Gastrocnemius medialis (tissue), 4 donors: ENCODE measurements at regions not wholly inside any gene's neighbourhood (a gene's known extent, or its start where the extent isn't known, plus 50 kb on each side); places are given as distances from the start of the nearest gene placed in this dataset.
"Not testable (repeated sequence)": the region's sequence is repeated elsewhere in the genome, so short reads cannot be mapped to it uniquely, and the experiment has no call there.

Experiments used
- ATAC-seq, 2 donors: fragments of 150-250 bp; one replicate each; pipeline ENCODE4 v1.9.1; 2016
- DNase-seq, 2 donors: peaks; one replicate each; pipeline ENCODE4 v3.0.0-alpha.2; 2019
- H3K27ac ChIP-seq, 4 donors: fragments of 200-600 bp; sonication (generic); 1 replicate in 1 of 4; 2 replicates in 3 of 4; pipeline ENCODE4 v1.5.1; 2016 to 2018; ENCODE audit warnings: mild to moderate bottlenecking in 2 of 4, moderate library complexity in 1 of 4
- H3K27me3 ChIP-seq, 3 donors: fragments of 200-600 bp; sonication (generic) in 2 of 3; 1 replicate in 1 of 3; 2 replicates in 2 of 3; pipeline versions ENCODE4 v1.5.1 to v1.6.0; 2016 to 2019; ENCODE audit warnings: mild to moderate bottlenecking in 1 of 3, moderate library complexity in 1 of 3
- H3K36me3 ChIP-seq, 2 donors: fragments of 200-600 bp; sonication (generic) in 1 of 2; one replicate each; pipeline ENCODE4 v1.5.1; 2017 to 2018
- H3K4me1 ChIP-seq, 2 donors: fragments of 200-600 bp; sonication (generic) in 1 of 2; one replicate each; pipeline ENCODE4 v1.5.1; 2016 to 2017; ENCODE audit warnings: mild to moderate bottlenecking in 2 of 2
- H3K4me3 ChIP-seq, 4 donors: fragments of 200-600 bp; sonication (generic) in 3 of 4; 1 replicate in 1 of 4; 2 replicates in 3 of 4; pipeline ENCODE4 v1.5.1; 2016 to 2019; ENCODE audit warnings: mild to moderate bottlenecking in 2 of 4
- H3K9me3 ChIP-seq, 3 donors: fragments of 200-600 bp; sonication (generic) in 2 of 3; 1 replicate in 1 of 3; 2 replicates in 2 of 3; pipeline ENCODE4 v1.5.1; 2016 to 2019
- CTCF ChIP-seq, 5 experiments: fragments of 450-650 bp in 3 of 5; fragments of 200-600 bp in 2 of 5; sonication (generic) in 2 of 5; IDR thresholded peaks in 4 of 5; conservative IDR thresholded peaks in 1 of 5; 1 replicate in 4 of 5; 2 replicates in 1 of 5; pipeline ENCODE4 v1.5.1; 2016 to 2019; ENCODE audit warnings: antibody characterized with exemption in 5 of 5, mild to moderate bottlenecking in 3 of 5, moderate library complexity in 3 of 5
- POLR2A ChIP-seq, 2 donors: fragments of 450-650 bp; IDR thresholded peaks; one replicate each; pipeline ENCODE4 v1.6.1; 2017; ENCODE audit warnings: antibody characterized with exemption in 2 of 2, mild to moderate bottlenecking in 2 of 2, moderate library complexity in 2 of 2
- in situ Hi-C, 4 donors: fragments of 200-750 bp; cut with MboI; loops; one replicate each; pipeline versions ENCODE4 v1.15.0 to v1.8.0; 2017; ENCODE audit warnings: low sequenced_read_pairs in 4 of 4
- intact Hi-C: fragments of 100-400 bp; cut with DNase I; formaldehyde crosslinking; loops from one replicate; pipeline ENCODE4 v1.15.1; 2023; ENCODE audit warnings: low total_unique reads

GRCh38 chr5:39623291-39623865, 198.6 kb upstream of the DAB2 start:
- Histone ChIP-seq H3K27me3 (no peaks in the 10 kb centered on the region), H3K4me3 (no peak overlapping the region), H3K4me1 (no peaks in the 10 kb centered on the region), H3K36me3 (no peaks in the 10 kb centered on the region), H3K9me3 (no peaks in the 10 kb centered on the region), H3K27ac (no peak overlapping the region)
- in situ Hi-C loops (no loop called here), intact Hi-C loops (no loop called here)
- DNase-seq (no peak), ATAC-seq (no peak)
- TF ChIP-seq CTCF (IDR thresholded peaks at IDR 0.05 in 4 of 5, conservative IDR thresholded peaks at IDR 0.05 in 1 of 5), result no peak
- no peak for TF ChIP-seq POLR2A (IDR thresholded peaks at IDR 0.05)

GRCh38 chr5:39622281-39622680, 197.5 kb upstream of the DAB2 start:
- H3K27me3 ChIP-seq, result no peaks in the 10 kb centered on the region
- no peak for ATAC-seq
- no peak overlapping the region for H3K4me3 ChIP-seq
- intact Hi-C loops (no loop called here), in situ Hi-C loops (no loop called here)
- DNase-seq, result no peak
- H3K4me1 ChIP-seq, result no peaks in the 10 kb centered on the region
- no peaks in the 10 kb centered on the region for H3K9me3 ChIP-seq
- TF ChIP-seq POLR2A (IDR thresholded peaks at IDR 0.05) (no peak), CTCF (IDR thresholded peaks at IDR 0.05 in 4 of 5, conservative IDR thresholded peaks at IDR 0.05 in 1 of 5) (no peak)
- H3K36me3 ChIP-seq, result no peaks in the 10 kb centered on the region
- no peak overlapping the region for H3K27ac ChIP-seq

GRCh38 chr5:39619168-39619818, 194.5 kb upstream of the DAB2 start:
- DNase-seq, result no peak
- TF ChIP-seq CTCF (IDR thresholded peaks at IDR 0.05 in 4 of 5, conservative IDR thresholded peaks at IDR 0.05 in 1 of 5), result no peak
- TF ChIP-seq POLR2A (IDR thresholded peaks at IDR 0.05), result no peak
- intact Hi-C loops, result no loop called here
- H3K27me3 ChIP-seq, result no peaks in the 10 kb centered on the region
- H3K27ac ChIP-seq, result no peak overlapping the region
- no peak for ATAC-seq
- in situ Hi-C loops, result no loop called here
- no peaks in the 10 kb centered on the region for H3K36me3 ChIP-seq
- H3K4me1 ChIP-seq, result no peaks in the 10 kb centered on the region
- H3K4me3 ChIP-seq, result no peak overlapping the region
- no peaks in the 10 kb centered on the region for H3K9me3 ChIP-seq

- Histone ChIP-seq H3K27me3 (no peaks in the 10 kb centered on the region), H3K4me3 (no peak overlapping the region), H3K36me3 (no peaks in the 10 kb centered on the region), H3K4me1 (no peaks in the 10 kb centered on the region), H3K27ac (no peak overlapping the region), H3K9me3 (no peaks in the 10 kb centered on the region)
- DNase-seq (no peak), ATAC-seq (no peak)
- TF ChIP-seq CTCF (IDR thresholded peaks at IDR 0.05 in 4 of 5, conservative IDR thresholded peaks at IDR 0.05 in 1 of 5), result no peak
- no peak for TF ChIP-seq POLR2A (IDR thresholded peaks at IDR 0.05)
- intact Hi-C loops, result no loop called here
- in situ Hi-C loops, result no loop called here
These were observed 193.6 kb upstream of the DAB2 start for GRCh38 chr5:39618391-39618790.

- in situ Hi-C loops (no loop called here), intact Hi-C loops (no loop called here)
- Histone ChIP-seq H3K9me3 (no peaks in the 10 kb centered on the region), H3K4me3 (no peak overlapping the region), H3K27me3 (no peaks in the 10 kb centered on the region), H3K4me1 (no peaks in the 10 kb centered on the region), H3K27ac (no peak overlapping the region), H3K36me3 (no peaks in the 10 kb centered on the region)
- DNase-seq, result no peak
- TF ChIP-seq POLR2A (IDR thresholded peaks at IDR 0.05), result no peak
- no peak for TF ChIP-seq CTCF (IDR thresholded peaks at IDR 0.05 in 4 of 5, conservative IDR thresholded peaks at IDR 0.05 in 1 of 5)
- ATAC-seq, result no peak
These were observed 191.4 kb upstream of the DAB2 start for GRCh38 chr5:39616131-39616530.

GRCh38 chr5:39611076-39611475, 186.3 kb upstream of the DAB2 start:
- ATAC-seq, H3K4me1 ChIP-seq, H3K9me3 ChIP-seq, H3K4me3 ChIP-seq, DNase-seq, in situ Hi-C loops, H3K36me3 ChIP-seq, H3K27me3 ChIP-seq, intact Hi-C loops, H3K27ac ChIP-seq: not testable (repeated sequence)
